DND-41 (cell line): ENCODE measurements at regions not wholly inside any gene's neighbourhood (a gene's known extent, or its start where the extent isn't known, plus 50 kb on each side); places are given as distances from the start of the nearest gene placed in this dataset.

Experiments
- ATAC-seq: fragments of 200-7000 bp; cut with Tn5 transposase; 3 replicates; pipeline ENCODE4 v1.9.1; 2021; ENCODE audit warnings: low read depth; ENCODE audit not compliant: insufficient read depth
- DNase-seq: peaks from one replicate; pipeline ENCODE4 v3.0.0-alpha.2; 2020
- H2AFZ ChIP-seq: 2 replicates; pipeline ENCODE4 v1.6.0; 2012; ENCODE audit warnings: low read depth, low read length
- H3K27ac ChIP-seq: 2 replicates; pipeline ENCODE4 v1.5.1; 2012; ENCODE audit warnings: low read length, inconsistent platforms
- H3K27me3 ChIP-seq: fragments of 200-600 bp; sonication (generic); 2 replicates; pipeline ENCODE4 v1.6.0; 2012; ENCODE audit warnings: low read length, mild to moderate bottlenecking, inconsistent platforms; ENCODE audit not compliant: insufficient read depth, poor library complexity
- H3K36me3 ChIP-seq: 2 replicates; pipeline ENCODE4 v1.5.1; 2012; ENCODE audit warnings: low read length, inconsistent platforms; ENCODE audit not compliant: insufficient read depth
- H3K4me1 ChIP-seq: 2 replicates; pipeline ENCODE4 v1.5.1; 2012; ENCODE audit warnings: mild to moderate bottlenecking, low read length; ENCODE audit not compliant: insufficient read depth
- H3K4me2 ChIP-seq: 2 replicates; pipeline ENCODE4 v1.6.0; 2012; ENCODE audit warnings: mild to moderate bottlenecking, moderate library complexity, low read length, inconsistent platforms; ENCODE audit not compliant: insufficient read depth
- H3K4me3 ChIP-seq, 2 experiments: fragments of 200-600 bp in 1 of 2; shearing (Covaris generic) in 1 of 2; 2 replicates each; pipeline ENCODE4 v1.5.1; 2012 to 2016; ENCODE audit warnings: inconsistent platforms in 2 of 2, low read length in 2 of 2, mild to moderate bottlenecking in 2 of 2, low read depth in 1 of 2, moderate library complexity in 1 of 2
- H3K79me2 ChIP-seq: 2 replicates; pipeline ENCODE4 v1.6.0; 2012; ENCODE audit warnings: low read length, inconsistent platforms; ENCODE audit not compliant: insufficient read depth
- H3K9ac ChIP-seq: 2 replicates; pipeline ENCODE4 v1.6.0; 2012; ENCODE audit warnings: low read depth, mild to moderate bottlenecking, inconsistent platforms, low read length, moderate library complexity
- H3K9me3 ChIP-seq: 2 replicates; pipeline ENCODE4 v1.5.1; 2012; ENCODE audit warnings: low read length, moderate library complexity, mild to moderate bottlenecking, inconsistent platforms; ENCODE audit not compliant: insufficient read depth, severe bottlenecking
- H4K20me1 ChIP-seq: 2 replicates; pipeline ENCODE4 v1.6.0; 2012; ENCODE audit warnings: low read length; ENCODE audit not compliant: insufficient read depth
- EZH2 ChIP-seq: IDR thresholded peaks from 3 replicates; pipeline ENCODE4 v1.6.1; 2012; ENCODE audit warnings: borderline replicate concordance, low read depth, mild to moderate bottlenecking, moderate library complexity, low read length, inconsistent platforms; ENCODE audit not compliant: severe bottlenecking
- TF ChIP-seq, protein P1 (sequence below): IDR thresholded peaks from 2 replicates; pipeline ENCODE4 v1.5.1; 2012; ENCODE audit warnings: borderline replicate concordance, low read length, moderate library complexity, mild to moderate bottlenecking; ENCODE audit not compliant: poor library complexity, severe bottlenecking; ENCODE audit errors: extremely low read depth

- 0 out of 2 replicates have a peak, but pooled peaks cover 4% of the 10 kb centered on the region for H3K4me1 ChIP-seq
- no peak overlapping the region for H3K4me2 ChIP-seq
- no peak for DNase-seq
- H3K36me3 ChIP-seq = no peaks in the 10 kb centered on the region
- no peak for ATAC-seq
- H3K4me3 ChIP-seq = no peak overlapping the region
- no peak overlapping the region for H3K9ac ChIP-seq
- no peak for TF ChIP-seq EZH2
- TF ChIP-seq, protein P1, sequence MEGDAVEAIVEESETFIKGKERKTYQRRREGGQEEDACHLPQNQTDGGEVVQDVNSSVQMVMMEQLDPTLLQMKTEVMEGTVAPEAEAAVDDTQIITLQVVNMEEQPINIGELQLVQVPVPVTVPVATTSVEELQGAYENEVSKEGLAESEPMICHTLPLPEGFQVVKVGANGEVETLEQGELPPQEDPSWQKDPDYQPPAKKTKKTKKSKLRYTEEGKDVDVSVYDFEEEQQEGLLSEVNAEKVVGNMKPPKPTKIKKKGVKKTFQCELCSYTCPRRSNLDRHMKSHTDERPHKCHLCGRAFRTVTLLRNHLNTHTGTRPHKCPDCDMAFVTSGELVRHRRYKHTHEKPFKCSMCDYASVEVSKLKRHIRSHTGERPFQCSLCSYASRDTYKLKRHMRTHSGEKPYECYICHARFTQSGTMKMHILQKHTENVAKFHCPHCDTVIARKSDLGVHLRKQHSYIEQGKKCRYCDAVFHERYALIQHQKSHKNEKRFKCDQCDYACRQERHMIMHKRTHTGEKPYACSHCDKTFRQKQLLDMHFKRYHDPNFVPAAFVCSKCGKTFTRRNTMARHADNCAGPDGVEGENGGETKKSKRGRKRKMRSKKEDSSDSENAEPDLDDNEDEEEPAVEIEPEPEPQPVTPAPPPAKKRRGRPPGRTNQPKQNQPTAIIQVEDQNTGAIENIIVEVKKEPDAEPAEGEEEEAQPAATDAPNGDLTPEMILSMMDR = no peak
- H3K79me2 ChIP-seq = no peaks in the 10 kb centered on the region
- H3K27me3 ChIP-seq = no peaks in the 10 kb centered on the region
- no peaks in the 10 kb centered on the region for H3K9me3 ChIP-seq
- peak overlapping the region; percentile 61 for H2AFZ ChIP-seq
- no peaks in the 10 kb centered on the region for H4K20me1 ChIP-seq
- H3K27ac ChIP-seq = no peak overlapping the region
These were observed 145.9 kb downstream of the GJA1 start for GRCh38 chr6:121581327-121581726.

- 0 out of 2 replicates have a peak, but pooled peaks cover 4% of the 10 kb centered on the region for H3K4me1 ChIP-seq
These were observed 146.8 kb downstream of the GJA1 start for GRCh38 chr6:121582262-121582661.

GRCh38 chr6:121584586-121585369 lies 149.3 kb downstream of the GJA1 start:
- Histone ChIP-seq H3K79me2 (no peaks in the 10 kb centered on the region), H2AFZ (no peak overlapping the region), H3K4me2 (no peak overlapping the region), H3K4me1 (0 out of 2 replicates have a peak, but pooled peaks cover 4% of the 10 kb centered on the region), H3K27ac (no peak overlapping the region), H3K9ac (no peak overlapping the region), H3K4me3 (no peak overlapping the region), H3K27me3 (no peaks in the 10 kb centered on the region), H3K36me3 (no peaks in the 10 kb centered on the region), H4K20me1 (no peaks in the 10 kb centered on the region), H3K9me3 (no peaks in the 10 kb centered on the region)
- ATAC-seq = no peak
- TF ChIP-seq EZH2 = no peak
- TF ChIP-seq, protein P1 = no peak
- DNase-seq = no peak

More at GRCh38 chr6:121582262-121582661, 146.8 kb downstream of the GJA1 start:
- Histone ChIP-seq H2AFZ (no peak overlapping the region), H3K4me2 (no peak overlapping the region), H3K27ac (no peak overlapping the region), H3K9ac (no peak overlapping the region), H3K79me2 (no peaks in the 10 kb centered on the region), H3K27me3 (no peaks in the 10 kb centered on the region), H3K4me3 (no peak overlapping the region), H3K9me3 (no peaks in the 10 kb centered on the region), H3K36me3 (no peaks in the 10 kb centered on the region), H4K20me1 (no peaks in the 10 kb centered on the region)
- TF ChIP-seq, protein P1 = no peak
- TF ChIP-seq EZH2 = no peak
- no peak for ATAC-seq
- DNase-seq = no peak

DNA sequence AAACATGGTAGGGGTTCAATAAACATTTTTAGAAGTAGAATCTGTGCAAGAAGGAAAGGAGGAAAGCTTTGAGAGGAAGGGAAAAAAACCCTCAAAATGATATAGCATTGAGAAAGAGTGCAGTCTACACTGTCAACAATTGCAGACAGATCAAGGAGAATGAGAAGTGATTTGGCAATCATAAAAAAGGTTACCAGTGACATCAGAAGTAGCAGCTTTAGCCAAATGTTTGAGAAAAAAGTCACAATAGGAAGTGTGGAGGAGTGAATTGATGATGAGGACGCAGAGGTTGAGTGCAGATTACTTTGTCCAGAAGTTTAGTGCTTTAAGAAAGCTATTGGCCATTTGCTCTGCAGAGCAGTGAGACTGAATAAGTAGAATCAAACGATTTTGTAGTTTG lies 155.0 kb downstream of the GJA1 start:
- Histone ChIP-seq H3K9me3 (no peaks in the 10 kb centered on the region), H3K36me3 (no peaks in the 10 kb centered on the region), H3K9ac (no peak overlapping the region), H3K4me1 (no peaks in the 10 kb centered on the region), H3K4me3 (no peak overlapping the region), H3K27me3 (no peaks in the 10 kb centered on the region), H3K4me2 (no peak overlapping the region), H3K79me2 (no peaks in the 10 kb centered on the region), H4K20me1 (no peaks in the 10 kb centered on the region), H2AFZ (no peak overlapping the region), H3K27ac (no peak overlapping the region)
- ATAC-seq (no peak), DNase-seq (no peak)
- TF ChIP-seq EZH2 = no peak
- TF ChIP-seq, protein P1 = no peak
